ENCODE measurements at regions not wholly inside any gene's neighbourhood (a gene's known extent, or its start where the extent isn't known, plus 50 kb on each side); places are given as distances from the start of the nearest gene placed in this dataset.

- TF ChIP-seq, protein P1, sequence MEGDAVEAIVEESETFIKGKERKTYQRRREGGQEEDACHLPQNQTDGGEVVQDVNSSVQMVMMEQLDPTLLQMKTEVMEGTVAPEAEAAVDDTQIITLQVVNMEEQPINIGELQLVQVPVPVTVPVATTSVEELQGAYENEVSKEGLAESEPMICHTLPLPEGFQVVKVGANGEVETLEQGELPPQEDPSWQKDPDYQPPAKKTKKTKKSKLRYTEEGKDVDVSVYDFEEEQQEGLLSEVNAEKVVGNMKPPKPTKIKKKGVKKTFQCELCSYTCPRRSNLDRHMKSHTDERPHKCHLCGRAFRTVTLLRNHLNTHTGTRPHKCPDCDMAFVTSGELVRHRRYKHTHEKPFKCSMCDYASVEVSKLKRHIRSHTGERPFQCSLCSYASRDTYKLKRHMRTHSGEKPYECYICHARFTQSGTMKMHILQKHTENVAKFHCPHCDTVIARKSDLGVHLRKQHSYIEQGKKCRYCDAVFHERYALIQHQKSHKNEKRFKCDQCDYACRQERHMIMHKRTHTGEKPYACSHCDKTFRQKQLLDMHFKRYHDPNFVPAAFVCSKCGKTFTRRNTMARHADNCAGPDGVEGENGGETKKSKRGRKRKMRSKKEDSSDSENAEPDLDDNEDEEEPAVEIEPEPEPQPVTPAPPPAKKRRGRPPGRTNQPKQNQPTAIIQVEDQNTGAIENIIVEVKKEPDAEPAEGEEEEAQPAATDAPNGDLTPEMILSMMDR (conservative IDR thresholded peaks at IDR 0.05) = no peak
- no peak overlapping the region for H3K27ac ChIP-seq
These were observed 143.0 kb downstream of the TSN start for GRCh38 chr2:121898483-121898882.

DNA sequence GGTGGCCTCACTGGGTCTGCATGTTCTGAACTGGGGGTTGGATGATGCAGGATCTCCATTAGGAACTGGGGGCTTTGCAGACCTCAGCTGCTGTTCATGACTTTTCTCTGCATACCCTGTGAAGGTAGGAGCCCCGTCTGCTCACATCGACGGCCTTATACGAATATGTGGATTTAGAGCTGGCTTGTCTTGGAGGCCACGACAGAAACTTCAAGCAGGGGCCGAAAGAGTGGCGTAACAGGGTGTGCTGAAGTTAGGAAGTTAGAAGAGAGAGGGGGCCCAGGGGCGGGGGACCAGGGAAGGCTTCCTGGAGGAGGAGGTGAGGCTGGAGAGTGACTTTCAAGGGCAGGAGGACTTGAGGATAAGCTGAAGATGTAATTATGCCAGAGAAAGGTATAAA lies 144.9 kb downstream of the TSN start:
- H3K27ac ChIP-seq = no peak overlapping the region
- TF ChIP-seq, protein P1 (conservative IDR thresholded peaks at IDR 0.05) = no peak

DNA sequence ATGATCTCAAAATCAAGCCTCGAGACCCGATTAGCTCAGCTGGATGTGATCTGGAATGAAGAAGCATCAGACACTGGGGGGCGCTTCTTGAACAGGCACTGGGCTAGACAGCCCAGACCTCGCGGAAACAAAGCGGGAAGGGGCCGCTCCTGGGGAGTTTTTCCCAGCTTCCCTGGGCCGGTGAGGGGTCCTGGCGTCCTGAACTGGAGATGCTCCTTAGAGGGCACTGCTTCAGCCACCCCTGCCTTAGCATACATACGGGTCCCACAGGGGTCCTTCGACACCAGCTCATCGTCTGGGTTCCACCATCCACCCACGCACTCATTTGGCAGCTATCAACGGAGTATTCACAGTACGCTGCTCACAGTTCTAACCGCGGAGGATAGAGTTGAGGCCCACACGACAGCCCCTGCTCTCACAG lies 146.7 kb downstream of the TSN start:
- TF ChIP-seq, protein P1 (conservative IDR thresholded peaks at IDR 0.05) = no peak
- H3K27ac ChIP-seq = no peak overlapping the region

DNA sequence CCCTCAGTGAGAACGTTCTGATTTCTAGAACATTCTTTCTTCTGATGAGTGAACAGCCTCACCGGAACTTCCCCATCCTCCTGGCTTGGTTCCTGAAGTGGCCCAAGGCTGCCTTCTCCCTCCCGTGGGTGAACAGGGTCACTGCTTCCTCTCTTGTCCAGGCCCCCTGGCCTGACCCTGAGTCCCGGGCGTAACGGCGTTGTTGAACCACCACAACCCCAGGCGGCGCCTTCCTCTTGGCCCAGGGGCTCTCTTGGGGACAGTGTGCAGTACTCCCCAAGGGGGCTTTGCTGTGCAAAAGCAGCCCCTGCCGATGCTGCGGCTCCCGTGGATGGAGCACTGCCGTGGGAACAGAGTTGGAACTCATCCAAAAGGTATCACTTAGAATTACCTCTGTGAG lies 147.2 kb downstream of the TSN start:
- no peak overlapping the region for H3K27ac ChIP-seq
- TF ChIP-seq, protein P1 (conservative IDR thresholded peaks at IDR 0.05) = no peak

GRCh38 chr2:121903037-121903689 lies 147.7 kb downstream of the TSN start:
- TF ChIP-seq, protein P1 (conservative IDR thresholded peaks at IDR 0.05) = no peak
- H3K27ac ChIP-seq = no peak overlapping the region

DNA sequence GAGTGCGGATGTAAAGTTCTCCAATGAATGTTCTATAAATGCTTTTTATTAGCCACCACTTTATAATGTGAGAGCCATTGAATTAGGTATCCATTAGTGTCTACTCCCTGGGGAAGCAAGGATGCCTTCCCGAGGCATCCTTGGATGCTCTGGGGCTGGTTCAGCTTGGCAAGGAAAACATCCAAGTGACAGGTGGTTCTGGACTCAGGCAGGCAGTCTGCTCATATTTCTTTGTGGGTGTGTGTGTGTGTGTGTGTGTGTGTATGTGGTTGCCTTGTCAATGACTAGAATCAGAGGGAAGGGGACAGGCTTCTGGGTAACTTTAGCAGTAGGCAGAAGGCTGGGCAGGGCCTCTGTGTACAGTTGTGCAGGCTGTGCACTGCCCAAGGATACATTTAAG lies 149.2 kb downstream of the TSN start:
- H3K27ac ChIP-seq = no peak overlapping the region
- TF ChIP-seq, protein P1 (conservative IDR thresholded peaks at IDR 0.05) = no peak

GRCh38 chr2:121905201-121905600 lies 149.8 kb downstream of the TSN start:
- H3K27ac ChIP-seq = no peak overlapping the region
- TF ChIP-seq, protein P1 (conservative IDR thresholded peaks at IDR 0.05) = no peak

All from VCaP (cell line).